Kidney capillary endothelial cell (primary cell): ENCODE measurements at regions not wholly inside any gene's neighbourhood (a gene's known extent, or its start where the extent isn't known, plus 50 kb on each side); places are given as distances from the start of the nearest gene placed in this dataset.
"Not testable (repeated sequence)": the region's sequence is repeated elsewhere in the genome, so short reads cannot be mapped to it uniquely, and the experiment has no call there.

ENCODE experiments used
- DNase-seq: peaks from one replicate; pipeline ENCODE4 v3.0.0-alpha.2; 2018; ENCODE audit warnings: low spot score

DNA sequence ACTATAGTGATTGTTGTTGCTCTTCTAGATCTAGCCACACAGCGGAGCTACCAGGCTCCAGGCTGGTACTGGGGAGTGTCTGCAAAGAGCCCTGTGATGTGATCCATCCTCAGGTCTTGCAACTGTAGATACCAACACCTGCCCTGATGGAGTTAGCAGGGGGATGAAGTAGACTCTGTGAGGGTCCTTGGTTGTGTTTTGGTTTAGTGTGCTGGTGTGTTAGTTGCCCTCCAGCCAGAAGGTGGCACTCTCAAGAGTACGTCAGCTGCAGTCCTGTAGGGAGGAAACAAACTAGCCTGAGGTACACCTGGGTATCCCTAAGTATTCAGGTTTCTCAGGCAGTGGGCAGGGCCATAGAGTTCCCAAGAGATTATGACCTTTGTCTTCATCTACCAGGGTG lies 81.2 kb upstream of the TMPRSS2 start:
- no peak for DNase-seq

DNA sequence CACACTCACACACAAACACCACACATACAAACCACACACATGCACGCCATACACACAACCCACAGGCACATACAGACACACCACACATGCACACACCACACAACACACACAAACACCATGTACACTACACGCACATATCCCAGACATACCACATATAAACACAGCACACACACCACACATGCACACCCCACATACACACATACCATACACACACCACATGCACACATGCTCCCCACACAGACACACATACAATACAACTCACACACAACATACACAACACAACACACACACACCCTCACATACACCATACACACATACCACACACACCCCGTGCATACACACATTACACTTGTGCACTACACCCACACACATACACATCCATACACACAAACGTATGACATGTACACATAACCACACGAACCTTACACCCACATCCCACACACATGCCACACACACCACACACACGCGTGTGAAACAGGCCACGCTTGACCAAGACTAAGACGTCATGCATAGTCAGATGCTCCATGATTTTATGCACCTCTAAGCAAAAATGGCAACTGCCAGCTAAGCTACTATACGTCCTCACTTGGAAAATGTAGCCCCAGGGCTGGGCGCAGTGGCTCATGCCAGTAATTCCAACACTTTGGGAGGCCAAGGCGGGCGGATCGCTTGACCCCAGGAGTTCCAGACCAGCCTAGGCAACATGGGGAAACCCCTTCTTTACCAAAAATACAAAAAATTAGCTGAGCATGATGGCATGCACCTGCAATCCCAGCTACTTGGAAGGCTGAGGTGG lies 77.4 kb upstream of the TMPRSS2 start:
- DNase-seq: no peak

DNA sequence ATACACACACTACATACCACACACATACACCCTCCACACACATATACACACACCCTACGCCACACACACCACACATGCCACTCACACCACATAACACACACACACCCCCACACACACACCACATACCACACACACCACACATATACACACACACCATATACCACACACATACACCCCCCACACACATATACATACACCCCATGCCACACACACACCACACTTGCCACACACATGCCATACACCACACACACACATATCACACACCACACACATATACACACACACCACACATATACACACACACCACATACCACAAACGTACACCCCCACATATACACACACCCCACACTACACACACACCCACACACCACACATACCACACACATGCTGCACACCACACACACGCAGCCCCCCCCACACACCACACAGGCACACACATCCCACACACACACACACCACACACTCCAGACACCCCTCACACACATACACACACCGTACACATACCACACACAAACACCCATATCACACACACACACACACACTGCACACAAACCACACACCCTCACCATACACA lies 76.7 kb upstream of the TMPRSS2 start:
- DNase-seq: no peak

DNA sequence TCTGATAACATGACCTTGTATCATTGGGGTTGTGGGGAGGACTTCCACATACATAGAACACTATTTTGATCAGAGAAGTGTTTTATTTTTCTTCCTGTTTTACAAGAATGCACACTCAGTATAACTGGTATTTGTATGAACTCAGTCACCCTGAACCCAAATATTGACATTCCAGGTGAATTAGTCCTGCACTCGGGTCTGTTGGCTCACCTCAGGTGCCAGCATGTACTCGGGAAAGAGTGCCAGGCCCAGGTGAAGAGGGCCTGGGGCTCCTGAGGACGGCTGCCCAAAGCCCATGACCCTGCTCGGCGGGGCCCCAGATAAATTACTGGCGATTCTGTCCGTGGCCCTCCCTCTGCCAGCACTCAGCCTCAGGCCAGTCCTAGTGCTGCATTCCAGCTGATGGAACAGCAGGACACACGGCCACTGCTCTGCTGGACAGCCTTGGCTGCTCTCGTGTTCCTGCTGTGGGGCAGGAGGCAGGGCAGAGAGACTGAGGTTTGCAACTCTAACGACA lies 75.4 kb upstream of the TMPRSS2 start:
- DNase-seq: no peak

- DNase-seq: no peak
These were observed 74.9 kb upstream of the TMPRSS2 start for GRCh38 chr21:41582866-41583265.

DNA sequence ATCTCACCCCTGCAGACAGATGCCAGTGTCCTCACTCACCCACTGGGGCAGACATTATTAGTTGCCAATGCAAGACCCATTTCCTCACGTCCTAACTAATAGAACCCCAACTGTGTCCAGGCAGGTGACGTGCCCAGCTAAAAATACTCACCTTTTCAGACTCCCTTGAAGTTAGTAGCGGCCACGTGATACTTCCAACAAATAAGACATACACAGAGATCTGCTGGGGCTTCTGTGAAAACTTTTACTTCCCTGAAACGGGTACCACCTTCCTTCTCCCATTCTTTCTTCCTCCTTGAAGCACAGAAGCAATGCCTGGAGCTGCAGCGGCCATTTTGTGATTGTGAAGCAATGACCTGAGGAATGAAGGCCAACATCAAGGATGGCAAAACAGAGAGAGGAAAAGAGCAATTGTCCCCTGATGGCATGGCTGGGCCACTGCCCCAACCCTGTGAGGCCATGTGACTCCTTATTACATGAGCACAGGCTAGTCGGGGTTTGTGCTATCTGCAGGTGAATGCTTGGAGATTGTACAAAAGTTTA lies 74.4 kb upstream of the TMPRSS2 start:
- no peak for DNase-seq

- DNase-seq: no peak
These were observed 73.8 kb upstream of the TMPRSS2 start for GRCh38 chr21:41581592-41582228.

- DNase-seq: peak; percentile 7
These were observed 73.0 kb upstream of the TMPRSS2 start for GRCh38 chr21:41580758-41581554.

- no peak for DNase-seq
These were observed 71.7 kb upstream of the TMPRSS2 start for GRCh38 chr21:41579692-41580091.

- no peak for DNase-seq
These were observed 70.8 kb upstream of the TMPRSS2 start for GRCh38 chr21:41578716-41579115.

- no peak for DNase-seq
These were observed 70.1 kb upstream of the TMPRSS2 start for GRCh38 chr21:41578083-41578482.

GRCh38 chr21:41576013-41576615 lies 68.2 kb upstream of the TMPRSS2 start:
- DNase-seq: no peak

GRCh38 chr21:41573902-41574690 lies 66.1 kb upstream of the TMPRSS2 start:
- DNase-seq: no peak

GRCh38 chr21:41571938-41572510 lies 64.1 kb upstream of the TMPRSS2 start:
- no peak for DNase-seq

GRCh38 chr21:41570791-41571355 lies 62.9 kb upstream of the TMPRSS2 start:
- DNase-seq: no peak

GRCh38 chr21:41568606-41569385 lies 60.8 kb upstream of the TMPRSS2 start:
- no peak for DNase-seq

GRCh38 chr21:41567901-41568510 lies 60.0 kb upstream of the TMPRSS2 start:
- no peak for DNase-seq

- DNase-seq: not testable (repeated sequence)
These were observed 59.3 kb upstream of the TMPRSS2 start for GRCh38 chr21:41567237-41567636.

- DNase-seq: no peak
These were observed 58.6 kb upstream of the TMPRSS2 start for GRCh38 chr21:41566500-41567014.
